HCT116 (cell line): ENCODE measurements at regions not wholly inside any gene's neighbourhood (a gene's known extent, or its start where the extent isn't known, plus 50 kb on each side); places are given as distances from the start of the nearest gene placed in this dataset.

Experiments used
- ATAC-seq: fragments of 200-7000 bp; cut with Tn5 transposase; 2 replicates; pipeline ENCODE4 v1.9.1; 2020; ENCODE audit warnings: mild to moderate bottlenecking, moderate library complexity
- BruUV-seq: library from RNA; stranded (reverse); fragments of 400-500 nt; replicated peaks from 2 replicates; lab custom pipeline; 2021; lab: Mats Ljungman, UMichigan
- CTCF ChIA-PET: fragments of 300-600 bp; sonication (Branson Sonifier 250); formaldehyde crosslinking; loops from one replicate; lab custom pipeline; 2021; ENCODE audit warnings: antibody characterized with exemption; lab: Charles Lee
- POLR2A ChIA-PET: fragments of 300-600, 350-600 bp; sonication (Branson Sonifier 250); formaldehyde crosslinking; loops from one replicate; lab custom pipeline; 2021; ENCODE audit warnings: antibody characterized with exemption; lab: Charles Lee
- RAD21 ChIA-PET, 2 experiments: fragments of 300-600 bp; sonication (Branson Sonifier 250); formaldehyde crosslinking; loops; one replicate each; lab custom pipeline; 2023; ENCODE audit warnings: low total read pairs in 2 of 2; ENCODE audit not compliant: uncharacterized antibody in 2 of 2, unreplicated experiment in 2 of 2, low non-redundant PET in 1 of 2; lab: Charles Lee
- DNase-seq: peaks from one replicate; pipeline ENCODE4 v3.0.0-alpha.2; 2010; ENCODE audit warnings: low read depth, low spot score
- H2AFZ ChIP-seq: fragments of 200-600 bp; shearing (Covaris generic), sonication (generic); 2 replicates; pipeline ENCODE4 v1.6.1; 2017; ENCODE audit warnings: low read depth, mixed run types, mixed read lengths, antibody characterized with exemption, low read length; ENCODE audit not compliant: poor library complexity, severe bottlenecking
- H3K27ac ChIP-seq: 2 replicates; pipeline ENCODE4 v1.5.1; 2012; ENCODE audit warnings: low read depth, low read length
- H3K27me3 ChIP-seq: fragments of 200-600 bp; sonication (generic); 2 replicates; pipeline ENCODE4 v1.6.1; 2016; ENCODE audit warnings: mixed run types, low read length, mixed read lengths; ENCODE audit not compliant: insufficient read depth
- H3K36me3 ChIP-seq, 2 experiments: fragments of 200-500 bp in 1 of 2; fragments of 200-600 bp in 1 of 2; sonication (Bioruptor generic) in 1 of 2; sonication (generic) in 1 of 2; 2 replicates each; pipeline versions ENCODE4 v1.5.1 to v1.6.1; 2014 to 2016; ENCODE audit warnings: low read length in 2 of 2, inconsistent platforms in 1 of 2, mixed read lengths in 1 of 2, mixed run types in 1 of 2; ENCODE audit not compliant: insufficient read depth in 2 of 2, control insufficient read depth in 1 of 2
- H3K4me1 ChIP-seq, 2 experiments: fragments of 200-600 bp in 1 of 2; sonication (generic) in 1 of 2; 2 replicates each; pipeline versions ENCODE4 v1.5.1 to v1.6.1; 2012 to 2017; ENCODE audit warnings: low read length in 2 of 2, inconsistent platforms in 1 of 2, mild to moderate bottlenecking in 1 of 2, mixed read lengths in 1 of 2, mixed run types in 1 of 2, moderate library complexity in 1 of 2; ENCODE audit not compliant: insufficient read depth in 2 of 2, control insufficient read depth in 1 of 2
- H3K4me2 ChIP-seq: fragments of 200-600 bp; sonication (generic); 2 replicates; pipeline ENCODE4 v1.6.1; 2017; ENCODE audit warnings: mixed run types, low read length, mixed read lengths
- H3K4me3 ChIP-seq, 2 experiments: fragments of 200-600 bp in 1 of 2; sonication (generic) in 1 of 2; replicated peaks in 1 of 2; 2 replicates each; pipeline ENCODE4 v1.5.1; 2011 to 2016; ENCODE audit warnings: low read length in 2 of 2, control low read depth in 1 of 2, low read depth in 1 of 2, mild to moderate bottlenecking in 1 of 2, mixed read lengths in 1 of 2, mixed run types in 1 of 2
- H3K79me2 ChIP-seq: fragments of 200-600 bp; sonication (generic); 2 replicates; pipeline ENCODE4 v1.6.1; 2017; ENCODE audit warnings: mild to moderate bottlenecking, mixed run types, low read length, moderate library complexity, mixed read lengths; ENCODE audit not compliant: insufficient read depth
- H3K9ac ChIP-seq: fragments of 200-600 bp; sonication (generic); 2 replicates; pipeline ENCODE4 v1.6.1; 2016; ENCODE audit warnings: low read length, mixed read lengths
- H3K9me2 ChIP-seq: fragments of 200-600 bp; sonication (generic), shearing (Covaris generic); 2 replicates; pipeline ENCODE4 v1.6.1; 2017; ENCODE audit warnings: mixed run types, mild to moderate bottlenecking, moderate library complexity; ENCODE audit not compliant: insufficient read depth
- H3K9me3 ChIP-seq, 2 experiments: fragments of 200-500 bp in 1 of 2; fragments of 200-600 bp in 1 of 2; sonication (Bioruptor generic) in 1 of 2; sonication (generic) in 1 of 2; 2 replicates each; pipeline ENCODE4 v1.6.1; 2014 to 2017; ENCODE audit warnings: low read length in 2 of 2, mixed read lengths in 2 of 2, inconsistent platforms in 1 of 2, low read depth in 1 of 2, mild to moderate bottlenecking in 1 of 2, mixed run types in 1 of 2, moderate library complexity in 1 of 2; ENCODE audit not compliant: control insufficient read depth in 1 of 2, insufficient read depth in 1 of 2
- H4K20me1 ChIP-seq: fragments of 200-600 bp; sonication (generic), shearing (Covaris generic); 2 replicates; pipeline ENCODE4 v1.6.1; 2017; ENCODE audit warnings: mixed run types, mild to moderate bottlenecking, moderate library complexity; ENCODE audit not compliant: insufficient read depth
- CBX3 ChIP-seq: IDR thresholded peaks from 2 replicates; pipeline ENCODE4 v1.6.1; 2012; ENCODE audit warnings: low read depth
- EGR1 ChIP-seq: IDR thresholded peaks from 2 replicates; pipeline ENCODE4 v1.6.1; 2012; ENCODE audit warnings: low read depth
- EZH2phosphoT487 ChIP-seq: fragments of 200-600 bp; IDR thresholded peaks from 2 replicates; pipeline ENCODE4 v1.6.1; 2018; ENCODE audit warnings: antibody characterized with exemption, borderline replicate concordance
- FOSL1 ChIP-seq: IDR thresholded peaks from 2 replicates; pipeline ENCODE4 v1.6.1; 2012; ENCODE audit warnings: low read depth
- JUND ChIP-seq: IDR thresholded peaks from 2 replicates; pipeline ENCODE4 v1.6.1; 2012
- POLR2AphosphoS5 ChIP-seq: IDR thresholded peaks from 2 replicates; pipeline ENCODE4 v1.6.1; 2011; ENCODE audit warnings: mild to moderate bottlenecking, low read depth, low read length, moderate library complexity
- RAD21 ChIP-seq: IDR thresholded peaks from 2 replicates; pipeline ENCODE4 v1.6.1; 2012; ENCODE audit warnings: low read depth, mild to moderate bottlenecking
- SIN3A ChIP-seq: IDR thresholded peaks from 2 replicates; pipeline ENCODE4 v1.6.1; 2012; ENCODE audit warnings: low read depth
- TCF7L2 ChIP-seq: IDR thresholded peaks from 2 replicates; pipeline ENCODE4 v1.7.0; 2011; ENCODE audit warnings: borderline replicate concordance, inconsistent platforms; ENCODE audit not compliant: insufficient read depth, insufficient read length; ENCODE audit errors: extremely low read depth
- ZFX ChIP-seq: fragments of 450-650 bp; IDR thresholded peaks from 2 replicates; pipeline ENCODE4 v1.6.1; 2017
- ZNF274 ChIP-seq: fragments of 200-500 bp; sonication (Bioruptor generic); IDR thresholded peaks from 2 replicates; pipeline ENCODE4 v1.6.1; 2014; ENCODE audit warnings: mild to moderate bottlenecking, low read depth, low read length, inconsistent platforms
- intact Hi-C: fragments of 100-400 bp; cut with micrococcal nuclease; formaldehyde crosslinking; loops from 2 replicates; pipeline ENCODE4 v1.10.0; 2022
- TF ChIP-seq, protein P1 (sequence below), 3 experiments: fragments of 200-600 bp in 1 of 3; sonication (generic) in 1 of 3; IDR thresholded peaks in 2 of 3; conservative IDR thresholded peaks in 1 of 3; 2 replicates each; pipeline ENCODE4 v1.5.1; 2012 to 2017; ENCODE audit warnings: low read depth in 2 of 3, low read length in 2 of 3, antibody characterized with exemption in 1 of 3, borderline replicate concordance in 1 of 3, control low read depth in 1 of 3, mild to moderate bottlenecking in 1 of 3, mixed read lengths in 1 of 3, mixed run types in 1 of 3, moderate library complexity in 1 of 3; ENCODE audit not compliant: insufficient read depth in 1 of 3
- TF ChIP-seq, protein P2 (sequence below): IDR thresholded peaks from 2 replicates; pipeline ENCODE4 v1.6.1; 2012; ENCODE audit warnings: low read depth

DNA sequence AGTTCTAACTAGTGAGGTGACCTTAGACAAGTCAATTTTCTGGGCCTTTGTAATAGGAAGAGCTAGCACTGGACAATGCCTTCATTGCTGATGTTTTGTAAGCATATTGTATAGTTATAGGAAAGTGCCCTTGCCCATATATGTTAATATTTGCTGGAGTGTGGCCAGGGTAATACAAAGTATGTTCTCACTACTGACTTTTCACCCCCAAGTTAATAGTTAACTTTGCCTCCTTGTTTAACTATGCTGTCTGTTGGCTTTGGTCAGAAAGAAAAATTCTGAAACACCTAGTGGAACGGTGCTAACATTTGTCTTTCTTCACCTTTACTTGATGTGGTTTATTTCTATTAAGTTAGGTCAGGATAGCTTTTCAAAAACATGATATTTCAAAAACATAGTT, 287.4 kb upstream of the CTNNB1 start:
- Histone ChIP-seq H3K4me3 (no peak overlapping the region), H3K9me3 (no peaks in the 10 kb centered on the region), H4K20me1 (no peaks in the 10 kb centered on the region), H3K9me2 (no peaks in the 10 kb centered on the region), H3K4me2 (no peak overlapping the region), H3K36me3 (no peaks in the 10 kb centered on the region), H3K4me1 (no peaks in the 10 kb centered on the region), H3K27me3 (no peaks in the 10 kb centered on the region), H3K27ac (no peak overlapping the region), H3K79me2 (no peaks in the 10 kb centered on the region), H2AFZ (no peak overlapping the region), H3K9ac (no peak overlapping the region)
- intact Hi-C loops, result no loop called here
- ChIA-PET CTCF (no interaction called here), POLR2A (no interaction called here), RAD21 (no interaction called here)
- BruUV-seq, result no TSS peak
- ATAC-seq (no peak), DNase-seq (no peak)
- TF ChIP-seq SIN3A, result no peak
- TF ChIP-seq, protein P1, sequence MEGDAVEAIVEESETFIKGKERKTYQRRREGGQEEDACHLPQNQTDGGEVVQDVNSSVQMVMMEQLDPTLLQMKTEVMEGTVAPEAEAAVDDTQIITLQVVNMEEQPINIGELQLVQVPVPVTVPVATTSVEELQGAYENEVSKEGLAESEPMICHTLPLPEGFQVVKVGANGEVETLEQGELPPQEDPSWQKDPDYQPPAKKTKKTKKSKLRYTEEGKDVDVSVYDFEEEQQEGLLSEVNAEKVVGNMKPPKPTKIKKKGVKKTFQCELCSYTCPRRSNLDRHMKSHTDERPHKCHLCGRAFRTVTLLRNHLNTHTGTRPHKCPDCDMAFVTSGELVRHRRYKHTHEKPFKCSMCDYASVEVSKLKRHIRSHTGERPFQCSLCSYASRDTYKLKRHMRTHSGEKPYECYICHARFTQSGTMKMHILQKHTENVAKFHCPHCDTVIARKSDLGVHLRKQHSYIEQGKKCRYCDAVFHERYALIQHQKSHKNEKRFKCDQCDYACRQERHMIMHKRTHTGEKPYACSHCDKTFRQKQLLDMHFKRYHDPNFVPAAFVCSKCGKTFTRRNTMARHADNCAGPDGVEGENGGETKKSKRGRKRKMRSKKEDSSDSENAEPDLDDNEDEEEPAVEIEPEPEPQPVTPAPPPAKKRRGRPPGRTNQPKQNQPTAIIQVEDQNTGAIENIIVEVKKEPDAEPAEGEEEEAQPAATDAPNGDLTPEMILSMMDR (IDR thresholded peaks at IDR 0.05 in 2 of 3, conservative IDR thresholded peaks at IDR 0.05 in 1 of 3; ENCODE audit: borderline replicate concordance in 1 of 3, insufficient read depth in 1 of 3, low read depth in 2 of 3, low read length in 2 of 3), result no peak
- TF ChIP-seq ZFX, result no peak
- TF ChIP-seq EZH2phosphoT487, result no peak
- TF ChIP-seq EGR1, result no peak
- no peak for TF ChIP-seq POLR2AphosphoS5
- TF ChIP-seq JUND, result no peak
- TF ChIP-seq, protein P2, sequence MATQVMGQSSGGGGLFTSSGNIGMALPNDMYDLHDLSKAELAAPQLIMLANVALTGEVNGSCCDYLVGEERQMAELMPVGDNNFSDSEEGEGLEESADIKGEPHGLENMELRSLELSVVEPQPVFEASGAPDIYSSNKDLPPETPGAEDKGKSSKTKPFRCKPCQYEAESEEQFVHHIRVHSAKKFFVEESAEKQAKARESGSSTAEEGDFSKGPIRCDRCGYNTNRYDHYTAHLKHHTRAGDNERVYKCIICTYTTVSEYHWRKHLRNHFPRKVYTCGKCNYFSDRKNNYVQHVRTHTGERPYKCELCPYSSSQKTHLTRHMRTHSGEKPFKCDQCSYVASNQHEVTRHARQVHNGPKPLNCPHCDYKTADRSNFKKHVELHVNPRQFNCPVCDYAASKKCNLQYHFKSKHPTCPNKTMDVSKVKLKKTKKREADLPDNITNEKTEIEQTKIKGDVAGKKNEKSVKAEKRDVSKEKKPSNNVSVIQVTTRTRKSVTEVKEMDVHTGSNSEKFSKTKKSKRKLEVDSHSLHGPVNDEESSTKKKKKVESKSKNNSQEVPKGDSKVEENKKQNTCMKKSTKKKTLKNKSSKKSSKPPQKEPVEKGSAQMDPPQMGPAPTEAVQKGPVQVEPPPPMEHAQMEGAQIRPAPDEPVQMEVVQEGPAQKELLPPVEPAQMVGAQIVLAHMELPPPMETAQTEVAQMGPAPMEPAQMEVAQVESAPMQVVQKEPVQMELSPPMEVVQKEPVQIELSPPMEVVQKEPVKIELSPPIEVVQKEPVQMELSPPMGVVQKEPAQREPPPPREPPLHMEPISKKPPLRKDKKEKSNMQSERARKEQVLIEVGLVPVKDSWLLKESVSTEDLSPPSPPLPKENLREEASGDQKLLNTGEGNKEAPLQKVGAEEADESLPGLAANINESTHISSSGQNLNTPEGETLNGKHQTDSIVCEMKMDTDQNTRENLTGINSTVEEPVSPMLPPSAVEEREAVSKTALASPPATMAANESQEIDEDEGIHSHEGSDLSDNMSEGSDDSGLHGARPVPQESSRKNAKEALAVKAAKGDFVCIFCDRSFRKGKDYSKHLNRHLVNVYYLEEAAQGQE, result no peak
- no peak for TF ChIP-seq CBX3
- no peak for TF ChIP-seq RAD21
- no peak for TF ChIP-seq ZNF274
- TF ChIP-seq FOSL1, result no peak
- TF ChIP-seq TCF7L2, result no peak
